LNCAP (cell line): ENCODE measurements at regions not wholly inside any gene's neighbourhood (a gene's known extent, or its start where the extent isn't known, plus 50 kb on each side); places are given as distances from the start of the nearest gene placed in this dataset.

Experiments
- TF ChIP-seq, protein P1 (sequence below): fragments of 450-650 bp; IDR thresholded peaks from 2 replicates; pipeline ENCODE4 v1.5.1; 2017; ENCODE audit warnings: mild to moderate bottlenecking

DNA sequence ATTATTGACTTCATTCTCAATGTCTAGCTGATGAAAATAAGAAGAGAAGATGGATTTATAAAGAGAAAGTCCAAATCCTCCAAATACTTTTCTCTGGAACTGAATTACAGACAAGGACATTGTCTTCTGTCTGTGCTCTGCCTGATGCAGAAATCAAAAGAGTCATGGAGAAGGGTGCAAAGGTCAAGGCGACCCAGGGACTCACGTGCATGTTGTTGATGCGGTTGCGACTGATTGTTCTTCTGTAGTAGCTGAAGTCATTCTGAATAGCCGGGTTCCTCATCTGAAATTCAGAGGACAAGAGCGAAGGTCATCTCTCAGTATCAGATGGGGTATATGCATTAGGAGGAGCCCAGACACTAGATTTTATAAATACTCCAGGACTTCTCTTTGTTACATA is 104.4 kb downstream of the CYRIA start:
- TF ChIP-seq, protein P1, sequence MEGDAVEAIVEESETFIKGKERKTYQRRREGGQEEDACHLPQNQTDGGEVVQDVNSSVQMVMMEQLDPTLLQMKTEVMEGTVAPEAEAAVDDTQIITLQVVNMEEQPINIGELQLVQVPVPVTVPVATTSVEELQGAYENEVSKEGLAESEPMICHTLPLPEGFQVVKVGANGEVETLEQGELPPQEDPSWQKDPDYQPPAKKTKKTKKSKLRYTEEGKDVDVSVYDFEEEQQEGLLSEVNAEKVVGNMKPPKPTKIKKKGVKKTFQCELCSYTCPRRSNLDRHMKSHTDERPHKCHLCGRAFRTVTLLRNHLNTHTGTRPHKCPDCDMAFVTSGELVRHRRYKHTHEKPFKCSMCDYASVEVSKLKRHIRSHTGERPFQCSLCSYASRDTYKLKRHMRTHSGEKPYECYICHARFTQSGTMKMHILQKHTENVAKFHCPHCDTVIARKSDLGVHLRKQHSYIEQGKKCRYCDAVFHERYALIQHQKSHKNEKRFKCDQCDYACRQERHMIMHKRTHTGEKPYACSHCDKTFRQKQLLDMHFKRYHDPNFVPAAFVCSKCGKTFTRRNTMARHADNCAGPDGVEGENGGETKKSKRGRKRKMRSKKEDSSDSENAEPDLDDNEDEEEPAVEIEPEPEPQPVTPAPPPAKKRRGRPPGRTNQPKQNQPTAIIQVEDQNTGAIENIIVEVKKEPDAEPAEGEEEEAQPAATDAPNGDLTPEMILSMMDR = no peak

DNA sequence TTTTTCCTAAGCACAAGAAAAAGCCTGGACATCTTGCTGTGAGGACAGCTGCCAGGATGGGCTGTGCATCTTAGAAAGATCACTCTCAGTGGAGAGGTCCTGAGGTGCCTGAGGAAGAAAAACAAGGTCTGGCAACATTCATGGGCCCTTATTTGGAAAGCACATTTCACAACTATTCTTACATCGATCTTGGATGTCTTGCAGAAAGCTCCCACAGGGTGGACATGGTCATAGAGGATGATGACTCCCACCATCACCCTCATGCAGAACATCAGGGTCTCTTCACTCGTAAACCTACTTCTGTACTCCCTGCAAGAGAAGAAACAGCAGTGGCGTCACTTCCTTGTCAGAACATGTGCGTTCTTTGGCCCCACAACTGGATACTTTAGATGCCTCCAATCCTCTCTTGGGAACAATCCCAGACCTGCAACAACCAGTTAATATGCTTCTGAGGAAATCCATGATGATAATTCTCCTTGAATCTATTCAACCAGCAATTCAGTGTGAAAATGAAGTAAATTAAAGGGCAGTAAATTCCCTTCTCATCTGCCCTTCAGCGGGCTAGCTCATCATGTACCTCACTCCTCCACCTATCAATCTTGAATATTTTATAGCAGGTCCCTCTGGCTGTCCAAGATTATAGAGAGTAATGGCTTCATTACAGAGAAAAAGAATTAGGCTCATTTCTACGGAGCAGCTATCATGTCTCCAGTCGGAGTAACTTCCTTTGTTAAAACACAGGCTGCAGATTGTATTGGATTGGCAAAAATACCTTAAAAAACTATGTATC is 106.2 kb downstream of the CYRIA start:
- TF ChIP-seq, protein P1 = no peak

DNA sequence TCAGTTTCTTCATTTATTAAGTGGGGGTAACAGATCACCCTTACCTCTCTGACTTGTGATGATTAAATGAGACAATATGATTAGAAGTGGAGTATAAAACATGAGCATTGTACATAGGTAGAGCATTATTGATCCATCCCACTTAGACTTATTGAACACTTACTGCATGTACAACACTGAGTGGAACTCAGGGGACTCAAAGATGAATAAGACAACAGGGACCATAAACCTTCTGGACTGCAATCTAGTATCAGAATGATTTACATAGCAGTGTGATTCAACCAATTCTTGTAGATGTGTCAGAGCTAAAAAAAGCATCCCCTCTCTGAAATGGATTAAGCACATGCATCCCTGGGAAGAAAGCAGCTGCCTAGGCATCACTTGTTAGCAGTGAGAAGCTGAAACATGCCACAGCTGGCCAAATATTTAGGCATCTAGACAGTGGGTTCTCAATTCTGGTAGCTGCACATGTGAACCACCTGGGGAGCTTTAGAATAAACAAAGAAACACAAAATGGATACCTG is 111.5 kb downstream of the CYRIA start:
- TF ChIP-seq, protein P1 = no peak

DNA sequence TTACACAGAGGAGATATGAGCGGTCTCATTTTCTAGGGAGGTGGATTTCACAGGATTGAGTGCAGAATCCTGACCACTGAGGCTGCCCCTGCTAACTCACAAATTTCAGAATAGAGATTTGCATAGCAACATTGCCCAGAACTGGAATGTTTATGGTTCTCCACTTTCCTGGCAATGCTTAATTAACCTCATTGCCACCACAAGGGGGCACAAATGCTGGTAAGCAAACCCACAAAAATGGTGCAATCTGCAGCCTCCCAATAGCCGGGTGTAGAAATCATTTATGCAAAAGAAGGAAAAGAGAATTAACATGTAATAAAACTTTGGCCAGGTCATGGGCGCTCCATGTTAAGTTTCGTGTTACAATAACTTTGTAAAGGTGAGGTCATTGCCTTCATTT is 112.4 kb downstream of the CYRIA start:
- TF ChIP-seq, protein P1 = peak; percentile 67

DNA sequence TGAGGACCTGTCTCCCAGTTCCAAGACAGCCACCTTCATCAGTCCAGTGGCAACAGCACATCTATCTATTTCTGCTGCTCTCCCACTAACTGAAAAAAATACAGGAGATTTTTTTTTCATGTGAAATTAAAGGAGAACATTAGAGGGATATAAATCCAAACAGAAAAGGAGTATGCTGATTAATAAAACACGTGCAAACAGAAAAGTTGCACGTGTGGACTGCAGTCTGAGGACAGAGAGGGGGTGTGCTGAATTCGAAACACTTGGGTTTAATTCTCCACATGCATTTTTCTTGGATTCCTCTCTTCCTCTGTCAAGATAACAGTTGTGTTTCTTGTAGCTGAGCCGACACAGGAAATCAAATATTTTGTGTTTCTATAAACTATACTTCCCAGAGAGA is 113.4 kb downstream of the CYRIA start:
- TF ChIP-seq, protein P1 = no peak

DNA sequence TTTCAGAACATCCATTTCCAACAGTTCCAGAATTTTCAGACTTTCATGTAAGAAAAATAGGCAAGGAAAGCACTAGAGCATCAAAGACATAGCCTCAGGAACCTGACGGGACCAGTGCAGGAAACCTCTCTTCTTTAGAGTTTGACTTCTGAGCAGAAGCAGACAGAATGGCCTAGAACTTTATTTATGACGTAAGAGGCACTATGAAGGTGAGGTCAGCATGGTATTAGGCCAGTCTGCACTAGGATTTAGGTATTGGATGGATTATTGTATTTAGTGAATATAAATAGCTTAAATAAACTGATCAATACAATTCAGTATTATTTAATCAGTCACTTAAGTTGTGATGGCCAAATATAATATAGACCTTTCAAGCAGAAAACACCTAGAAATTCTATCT is 117.6 kb downstream of the CYRIA start:
- TF ChIP-seq, protein P1 = no peak

DNA sequence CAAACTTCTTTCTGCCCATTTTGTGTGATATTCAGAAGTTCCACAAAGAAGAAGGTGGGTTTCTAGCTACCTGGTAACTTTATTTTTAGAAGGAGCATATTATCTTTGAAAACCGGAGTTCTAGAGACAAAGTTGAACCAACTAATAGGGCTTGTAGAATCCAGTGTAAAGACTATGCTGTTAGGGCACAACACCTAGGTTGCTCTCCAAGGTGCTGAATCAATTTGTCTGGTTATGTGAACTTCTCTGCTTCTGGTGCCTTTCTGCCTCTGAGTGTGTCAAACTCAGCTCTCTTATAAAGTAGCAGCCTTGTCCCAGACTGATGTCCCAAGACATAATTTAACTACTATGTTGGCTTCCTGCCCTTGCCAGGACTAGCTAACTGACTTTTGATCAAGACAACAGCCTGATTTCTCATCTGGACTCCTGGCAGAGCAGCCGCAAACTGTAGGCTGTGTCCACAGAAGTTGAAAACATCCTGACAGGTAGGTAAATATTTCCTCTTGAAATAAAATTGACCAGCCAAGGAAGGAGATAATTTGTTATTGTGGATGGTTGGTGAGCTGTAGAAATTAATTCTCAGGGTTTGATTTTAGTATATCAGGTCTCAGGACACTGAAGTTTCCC is 119.4 kb downstream of the CYRIA start:
- TF ChIP-seq, protein P1 = no peak
